ENCODE measurements at regions not wholly inside any gene's neighbourhood (a gene's known extent, or its start where the extent isn't known, plus 50 kb on each side); places are given as distances from the start of the nearest gene placed in this dataset.
"Not testable (repeated sequence)": the region's sequence is repeated elsewhere in the genome, so short reads cannot be mapped to it uniquely, and the experiment has no call there.

GRCh38 chr15:29548006-29548405 lies 274.3 kb downstream of the TJP1 start:
- no peak for DNase-seq

GRCh38 chr15:29544513-29545128 lies 275.0 kb upstream of the NSMCE3 start:
- no peak for DNase-seq

- DNase-seq: no peak
Observed at GRCh38 chr15:29542994-29543393, 273.4 kb upstream of the NSMCE3 start.

- no peak for DNase-seq
Observed at GRCh38 chr15:29541309-29541708, 271.7 kb upstream of the NSMCE3 start.

- no peak for DNase-seq
Observed at GRCh38 chr15:29540479-29540878, 270.9 kb upstream of the NSMCE3 start.

GRCh38 chr15:29539736-29540135 lies 270.1 kb upstream of the NSMCE3 start:
- no peak for DNase-seq

GRCh38 chr15:29538044-29538443 lies 268.4 kb upstream of the NSMCE3 start:
- DNase-seq: no peak

GRCh38 chr15:29535952-29536351 lies 266.3 kb upstream of the NSMCE3 start:
- DNase-seq: no peak

GRCh38 chr15:29534378-29534777 lies 264.8 kb upstream of the NSMCE3 start:
- DNase-seq: no peak

- DNase-seq: no peak
Observed at GRCh38 chr15:29533647-29534046, 264.0 kb upstream of the NSMCE3 start.

GRCh38 chr15:29532296-29532695 lies 262.7 kb upstream of the NSMCE3 start:
- no peak for DNase-seq

GRCh38 chr15:29530966-29531365 lies 261.3 kb upstream of the NSMCE3 start:
- DNase-seq: no peak

GRCh38 chr15:29529043-29529442 lies 259.4 kb upstream of the NSMCE3 start:
- no peak for DNase-seq

- DNase-seq: no peak
Observed at GRCh38 chr15:29528276-29528675, 258.7 kb upstream of the NSMCE3 start.

- no peak for DNase-seq
Observed at GRCh38 chr15:29526802-29527201, 257.2 kb upstream of the NSMCE3 start.

GRCh38 chr15:29522373-29523276 lies 253.0 kb upstream of the NSMCE3 start:
- no peak for DNase-seq

GRCh38 chr15:29518442-29518841 lies 248.8 kb upstream of the NSMCE3 start:
- no peak for DNase-seq

- DNase-seq: no peak
Observed at GRCh38 chr15:29517829-29518228, 248.2 kb upstream of the NSMCE3 start.

GRCh38 chr15:29516929-29517328 lies 247.3 kb upstream of the NSMCE3 start:
- no peak for DNase-seq

GRCh38 chr15:29514926-29515325 lies 245.3 kb upstream of the NSMCE3 start:
- DNase-seq: no peak

GRCh38 chr15:29511663-29512062 lies 242.0 kb upstream of the NSMCE3 start:
- DNase-seq: no peak

- not testable (repeated sequence) for DNase-seq
Observed at GRCh38 chr15:29505535-29505934, 235.9 kb upstream of the NSMCE3 start.

GRCh38 chr15:29490747-29491471 lies 221.3 kb upstream of the NSMCE3 start:
- DNase-seq: no peak

GRCh38 chr15:29480949-29481348 lies 211.3 kb upstream of the NSMCE3 start:
- DNase-seq: no peak

All from stimulated activated CD4-positive, alpha-beta T cell treated with anti-CD3 and anti-CD28 coated beads, Interleukin-4, amount 100 ng/mL, for 4 hours (primary cell).